NOMO-1 treated with DMSO at 0.1 percent for 48 hours (cell line): ENCODE measurements at regions not wholly inside any gene's neighbourhood (a gene's known extent, or its start where the extent isn't known, plus 50 kb on each side); places are given as distances from the start of the nearest gene placed in this dataset.
A peak's percentile ranks its signal among the peaks of the same experiment; 100 is the strongest.
"Not testable (repeated sequence)": the region's sequence is repeated elsewhere in the genome, so short reads cannot be mapped to it uniquely, and the experiment has no call there.

Experiments
- DNase-seq: peaks from one replicate; lab custom pipeline; 2025; ENCODE audit not compliant: unreplicated experiment; lab: John Stamatoyannopoulos, UW

GRCh38 chr2:42978887-42979415 lies 186.6 kb upstream of the HAAO start:
- DNase-seq, result no peak

GRCh38 chr2:42978175-42978886 lies 185.9 kb upstream of the HAAO start:
- DNase-seq, result no peak

- no peak for DNase-seq
Measured at GRCh38 chr2:42977270-42978174, 185.1 kb upstream of the HAAO start.

- no peak for DNase-seq
Measured at GRCh38 chr2:42976351-42976750, 184.0 kb upstream of the HAAO start.

GRCh38 chr2:42974721-42975717 lies 182.6 kb upstream of the HAAO start:
- DNase-seq, result peak; percentile 53

- no peak for DNase-seq
Measured at GRCh38 chr2:42974169-42974720, 181.9 kb upstream of the HAAO start.

- DNase-seq, result no peak
Measured at GRCh38 chr2:42973726-42974125, 181.3 kb upstream of the HAAO start.

- DNase-seq, result not testable (repeated sequence)
Measured at GRCh38 chr2:42972933-42973516, 180.6 kb upstream of the HAAO start.

GRCh38 chr2:42971947-42972736 lies 179.8 kb upstream of the HAAO start:
- DNase-seq, result peak; percentile 11

- no peak for DNase-seq
Measured at GRCh38 chr2:42971381-42971780, 179.0 kb upstream of the HAAO start.

GRCh38 chr2:42970151-42970550 lies 177.8 kb upstream of the HAAO start:
- no peak for DNase-seq

GRCh38 chr2:42969231-42970150 lies 177.1 kb upstream of the HAAO start:
- DNase-seq, result no peak

GRCh38 chr2:42967959-42968674 lies 175.7 kb upstream of the HAAO start:
- no peak for DNase-seq

GRCh38 chr2:42965910-42966309 lies 173.5 kb upstream of the HAAO start:
- DNase-seq, result no peak

- no peak for DNase-seq
Measured at GRCh38 chr2:42965196-42965595, 172.8 kb upstream of the HAAO start.

GRCh38 chr2:42964439-42965083 lies 172.2 kb upstream of the HAAO start:
- DNase-seq, result no peak

GRCh38 chr2:42963452-42964068 lies 171.2 kb upstream of the HAAO start:
- DNase-seq, result no peak
